Dermis microvascular lymphatic vessel endothelial cell (primary cell): ENCODE measurements at regions not wholly inside any gene's neighbourhood (a gene's known extent, or its start where the extent isn't known, plus 50 kb on each side); places are given as distances from the start of the nearest gene placed in this dataset.

Source experiments
- DNase-seq, 2 donors: peaks; one replicate each; pipeline versions ENCODE4 v3.0.0 to v3.0.0-alpha.2; 2010; ENCODE audit warnings: low read depth in 2 of 2

GRCh38 chr10:44178281-44178680 lies 206.6 kb downstream of the CXCL12 start:
- no peak for DNase-seq

GRCh38 chr10:44177610-44178009 lies 207.3 kb downstream of the CXCL12 start:
- no peak for DNase-seq

- no peak for DNase-seq
Observed at GRCh38 chr10:44176311-44176710, 208.6 kb downstream of the CXCL12 start.

- DNase-seq = no peak
Observed at GRCh38 chr10:44173608-44173894, 211.3 kb downstream of the CXCL12 start.

GRCh38 chr10:44172883-44173607 lies 211.9 kb downstream of the CXCL12 start:
- no peak for DNase-seq

- no peak for DNase-seq
Observed at GRCh38 chr10:44171765-44172164, 213.1 kb downstream of the CXCL12 start.

- no peak for DNase-seq
Observed at GRCh38 chr10:44168478-44168877, 216.4 kb downstream of the CXCL12 start.

- no peak for DNase-seq
Observed at GRCh38 chr10:44167752-44168151, 217.1 kb downstream of the CXCL12 start.

- DNase-seq = no peak
Observed at GRCh38 chr10:44166441-44166840, 218.5 kb downstream of the CXCL12 start.

- no peak for DNase-seq
Observed at GRCh38 chr10:44164251-44164956, 220.5 kb downstream of the CXCL12 start.

GRCh38 chr10:44161184-44161583 lies 223.7 kb downstream of the CXCL12 start:
- no peak for DNase-seq

GRCh38 chr10:44157574-44157973 lies 227.3 kb downstream of the CXCL12 start:
- no peak for DNase-seq

GRCh38 chr10:44154956-44155355 lies 229.9 kb downstream of the CXCL12 start:
- DNase-seq = no peak

GRCh38 chr10:44153918-44154670 lies 230.8 kb downstream of the CXCL12 start:
- no peak for DNase-seq

- no peak for DNase-seq
Observed at GRCh38 chr10:44143556-44143955, 241.3 kb downstream of the CXCL12 start.

- DNase-seq = no peak
Observed at GRCh38 chr10:44132361-44133289, 252.3 kb downstream of the CXCL12 start.

- DNase-seq = no peak
Observed at GRCh38 chr10:44126291-44126717, 258.6 kb downstream of the CXCL12 start.

- no peak for DNase-seq
Observed at GRCh38 chr10:44125879-44126278, 259.0 kb downstream of the CXCL12 start.

GRCh38 chr10:44118500-44118899 lies 266.4 kb downstream of the CXCL12 start:
- DNase-seq = no peak

- no peak for DNase-seq
Observed at GRCh38 chr10:44116474-44116873, 268.4 kb downstream of the CXCL12 start.

- no peak for DNase-seq
Observed at GRCh38 chr10:44115516-44115915, 269.4 kb downstream of the CXCL12 start.

- DNase-seq = no peak
Observed at GRCh38 chr10:44114441-44114840, 270.5 kb downstream of the CXCL12 start.
